ENCODE measurements at regions not wholly inside any gene's neighbourhood (a gene's known extent, or its start where the extent isn't known, plus 50 kb on each side); places are given as distances from the start of the nearest gene placed in this dataset.

GRCh38 chr3:160154596-160154995 lies 70.6 kb upstream of the C3orf80 start:
- TF ChIP-seq CTCF (IDR thresholded peaks at IDR 0.05; ENCODE audit: low read depth, low read length) = no peak
- Histone ChIP-seq H3K4me3 (ENCODE audit: low read depth, low read length) (no peak overlapping the region), H3K4me1 (no peaks in the 10 kb centered on the region), H3K36me3 (no peaks in the 10 kb centered on the region), H3K9me3 (no peaks in the 10 kb centered on the region), H3K27me3 (no peaks in the 10 kb centered on the region)
- DNase-seq = no peak

GRCh38 chr3:160157321-160157720 lies 67.9 kb upstream of the C3orf80 start:
- Histone ChIP-seq H3K9me3 (no peaks in the 10 kb centered on the region), H3K27me3 (no peaks in the 10 kb centered on the region), H3K4me1 (peaks cover 4% of the 10 kb centered on the region; the same call in 1 of the 2 replicates), H3K4me3 (ENCODE audit: low read depth, low read length) (no peak overlapping the region), H3K36me3 (no peaks in the 10 kb centered on the region)
- DNase-seq = no peak
- TF ChIP-seq CTCF (IDR thresholded peaks at IDR 0.05; ENCODE audit: low read depth, low read length) = no peak

- Histone ChIP-seq H3K4me1 (peaks cover 7% of the 10 kb centered on the region; the same call in 1 of the 2 replicates), H3K4me3 (ENCODE audit: low read depth, low read length) (no peak overlapping the region), H3K9me3 (no peaks in the 10 kb centered on the region), H3K36me3 (no peaks in the 10 kb centered on the region), H3K27me3 (no peaks in the 10 kb centered on the region)
- DNase-seq = no peak
- TF ChIP-seq CTCF (IDR thresholded peaks at IDR 0.05; ENCODE audit: low read depth, low read length) = no peak
These were observed 65.9 kb upstream of the C3orf80 start for GRCh38 chr3:160159341-160159740.

GRCh38 chr3:160159806-160160205 lies 65.4 kb upstream of the C3orf80 start:
- no peak for DNase-seq
- no peaks in the 10 kb centered on the region for H3K36me3 ChIP-seq
- H3K9me3 ChIP-seq = no peaks in the 10 kb centered on the region
- H3K4me1 ChIP-seq = peaks cover 7% of the 10 kb centered on the region; the same call in 1 of the 2 replicates
- no peak overlapping the region for H3K4me3 ChIP-seq (ENCODE audit: low read depth, low read length)
- TF ChIP-seq CTCF (IDR thresholded peaks at IDR 0.05; ENCODE audit: low read depth, low read length) = no peak
- H3K27me3 ChIP-seq = no peaks in the 10 kb centered on the region

GRCh38 chr3:160161921-160162320 lies 63.3 kb upstream of the C3orf80 start:
- H3K4me3 ChIP-seq (ENCODE audit: low read depth, low read length) = no peak overlapping the region
- no peak for TF ChIP-seq CTCF (IDR thresholded peaks at IDR 0.05; ENCODE audit: low read depth, low read length)
- DNase-seq = no peak
- no peaks in the 10 kb centered on the region for H3K27me3 ChIP-seq
- peaks cover 7% of the 10 kb centered on the region; the same call in 1 of the 2 replicates for H3K4me1 ChIP-seq
- no peaks in the 10 kb centered on the region for H3K36me3 ChIP-seq
- H3K9me3 ChIP-seq = no peaks in the 10 kb centered on the region

- H3K4me1 ChIP-seq = peaks cover 7% of the 10 kb centered on the region; the same call in 1 of the 2 replicates
- DNase-seq = peak; percentile 65
- no peaks in the 10 kb centered on the region for H3K27me3 ChIP-seq
- TF ChIP-seq CTCF (IDR thresholded peaks at IDR 0.05; ENCODE audit: low read depth, low read length) = no peak
- no peaks in the 10 kb centered on the region for H3K36me3 ChIP-seq
- no peaks in the 10 kb centered on the region for H3K9me3 ChIP-seq
- no peak overlapping the region for H3K4me3 ChIP-seq (ENCODE audit: low read depth, low read length)
These were observed 62.8 kb upstream of the C3orf80 start for GRCh38 chr3:160162440-160162839.

All from BE2C (cell line).